WTC11 (cell line): ENCODE measurements at regions not wholly inside any gene's neighbourhood (a gene's known extent, or its start where the extent isn't known, plus 50 kb on each side); places are given as distances from the start of the nearest gene placed in this dataset.

ENCODE experiments used
- ATAC-seq: fragments of 200-7000 bp; cut with Tn5 transposase; 2 replicates; pipeline ENCODE4 v1.10.0; 2021; ENCODE audit warnings: mild to moderate bottlenecking, moderate library complexity
- CTCF ChIA-PET: fragments of 300-600 bp; sonication (Branson Sonifier 250); formaldehyde crosslinking; loops from one replicate; lab custom pipeline; 2021; ENCODE audit warnings: antibody characterized with exemption; lab: Charles Lee
- POLR2A ChIA-PET: fragments of 350-600 bp; sonication (Branson Sonifier 250); formaldehyde crosslinking; loops from one replicate; lab custom pipeline; 2021; ENCODE audit warnings: antibody characterized with exemption; lab: Charles Lee
- DNase-seq: peaks from one replicate; pipeline ENCODE4 v3.0.0; 2021; ENCODE audit warnings: low spot score
- H3K27ac Mint-ChIP-seq: 2 replicates; pipeline ENCODE4 v1.8.0; 2021; ENCODE audit warnings: mixed read lengths
- H3K27me3 Mint-ChIP-seq: 2 replicates; pipeline ENCODE4 v1.8.0; 2021; ENCODE audit warnings: low read depth, mild to moderate bottlenecking, moderate library complexity, mixed read lengths
- H3K36me3 Mint-ChIP-seq: 2 replicates; pipeline ENCODE4 v1.8.0; 2021; ENCODE audit warnings: mixed read lengths
- H3K4me1 Mint-ChIP-seq: 2 replicates; pipeline ENCODE4 v1.8.0; 2022; ENCODE audit warnings: mixed read lengths
- H3K4me3 Mint-ChIP-seq: 2 replicates; pipeline ENCODE4 v1.8.0; 2021; ENCODE audit warnings: mild to moderate bottlenecking, moderate library complexity, mixed read lengths
- H3K9me3 Mint-ChIP-seq: 2 replicates; pipeline ENCODE4 v1.8.0; 2021; ENCODE audit warnings: mixed read lengths
- ATF1 ChIP-seq: sonication (generic); formaldehyde crosslinking; IDR thresholded peaks from 2 replicates; pipeline ENCODE4 v1.8.1; 2023; ENCODE audit warnings: mild to moderate bottlenecking, moderate library complexity, missing genetic modification reagents
- ATF2 ChIP-seq: sonication (generic); formaldehyde crosslinking; IDR thresholded peaks from 2 replicates; pipeline ENCODE4 v1.8.1; 2022; ENCODE audit warnings: low read depth, missing genetic modification reagents, borderline replicate concordance
- CBFB ChIP-seq: sonication (generic); formaldehyde crosslinking; IDR thresholded peaks from 2 replicates; pipeline ENCODE4 v1.8.1; 2022; ENCODE audit warnings: mild to moderate bottlenecking, low read depth, missing genetic modification reagents
- CREM ChIP-seq: sonication (generic); formaldehyde crosslinking; IDR thresholded peaks from 2 replicates; pipeline ENCODE4 v1.8.1; 2022; ENCODE audit warnings: mild to moderate bottlenecking, missing genetic modification reagents, moderate library complexity
- ETV6 ChIP-seq: sonication (generic); formaldehyde crosslinking; IDR thresholded peaks from 2 replicates; pipeline ENCODE4 v1.8.1; 2022; ENCODE audit warnings: mild to moderate bottlenecking, missing genetic modification reagents
- FOXK1 ChIP-seq: sonication (generic); formaldehyde crosslinking; IDR thresholded peaks from 2 replicates; pipeline ENCODE4 v1.8.0; 2022; ENCODE audit warnings: mild to moderate bottlenecking, moderate library complexity, missing genetic modification reagents
- FOXP1 ChIP-seq: sonication (generic); formaldehyde crosslinking; IDR thresholded peaks from 2 replicates; pipeline ENCODE4 v1.8.0; 2022; ENCODE audit warnings: missing genetic modification reagents, mild to moderate bottlenecking, moderate library complexity, borderline replicate concordance
- MXD4 ChIP-seq: fragments of 250-450 bp; sonication (Bioruptor Pico); IDR thresholded peaks from 2 replicates; pipeline ENCODE4 v1.8.0; 2021; ENCODE audit warnings: mild to moderate bottlenecking, moderate library complexity, borderline replicate concordance
- NFATC4 ChIP-seq: fragments of 250-450 bp; sonication (Bioruptor Pico); IDR thresholded peaks from 2 replicates; pipeline ENCODE4 v1.9.0; 2021; ENCODE audit warnings: mild to moderate bottlenecking
- NFE2L1 ChIP-seq: sonication (generic); formaldehyde crosslinking; IDR thresholded peaks from 2 replicates; pipeline ENCODE4 v1.8.1; 2023; ENCODE audit warnings: missing genetic modification reagents
- NFYB ChIP-seq: sonication (generic); formaldehyde crosslinking; conservative IDR thresholded peaks from 2 replicates; pipeline ENCODE4 v1.8.0; 2022; ENCODE audit warnings: low read depth, missing genetic modification reagents
- NR1H2 ChIP-seq: sonication (generic); formaldehyde crosslinking; IDR thresholded peaks from 2 replicates; pipeline ENCODE4 v1.9.0; 2021; ENCODE audit warnings: mild to moderate bottlenecking, moderate library complexity, missing genetic modification reagents
- RORB ChIP-seq: fragments of 250-450 bp; sonication (Bioruptor Pico); IDR thresholded peaks from 2 replicates; pipeline ENCODE4 v1.9.0; 2021; ENCODE audit warnings: mild to moderate bottlenecking
- SP1 ChIP-seq: sonication (generic); formaldehyde crosslinking; conservative IDR thresholded peaks from 2 replicates; pipeline ENCODE4 v1.8.1; 2022; ENCODE audit warnings: missing genetic modification reagents
- TCF7 ChIP-seq: sonication (generic); formaldehyde crosslinking; IDR thresholded peaks from 2 replicates; pipeline ENCODE4 v1.8.0; 2022; ENCODE audit warnings: mild to moderate bottlenecking, low read depth, missing genetic modification reagents, moderate library complexity
- TEAD4 ChIP-seq: sonication (generic); formaldehyde crosslinking; IDR thresholded peaks from 2 replicates; pipeline ENCODE4 v1.8.0; 2022; ENCODE audit warnings: mild to moderate bottlenecking, missing genetic modification reagents
- USF1 ChIP-seq: sonication (generic); formaldehyde crosslinking; IDR thresholded peaks from 2 replicates; pipeline ENCODE4 v1.8.0; 2022; ENCODE audit warnings: mild to moderate bottlenecking, missing genetic modification reagents
- ZBTB21 ChIP-seq: sonication (generic); formaldehyde crosslinking; IDR thresholded peaks from 2 replicates; pipeline ENCODE4 v1.8.1; 2023; ENCODE audit warnings: mild to moderate bottlenecking, missing genetic modification reagents, borderline replicate concordance
- ZMAT4 ChIP-seq: fragments of 250-450 bp; sonication (Bioruptor Pico); IDR thresholded peaks from 2 replicates; pipeline ENCODE4 v1.9.0; 2021; ENCODE audit warnings: mild to moderate bottlenecking
- ZNF138 ChIP-seq: sonication (generic); formaldehyde crosslinking; conservative IDR thresholded peaks from 2 replicates; pipeline ENCODE4 v1.8.1; 2022; ENCODE audit warnings: mild to moderate bottlenecking, moderate library complexity, missing genetic modification reagents
- ZNF219 ChIP-seq: sonication (generic); formaldehyde crosslinking; IDR thresholded peaks from 2 replicates; pipeline ENCODE4 v1.8.0; 2023; ENCODE audit warnings: missing genetic modification reagents, mild to moderate bottlenecking, borderline replicate concordance
- ZNF232 ChIP-seq: sonication (generic); formaldehyde crosslinking; IDR thresholded peaks from 2 replicates; pipeline ENCODE4 v1.8.0; 2022; ENCODE audit warnings: mild to moderate bottlenecking, missing genetic modification reagents
- ZNF263 ChIP-seq: sonication (generic); formaldehyde crosslinking; IDR thresholded peaks from 2 replicates; pipeline ENCODE4 v1.8.1; 2022; ENCODE audit warnings: low read depth, mild to moderate bottlenecking, moderate library complexity, missing genetic modification reagents
- ZNF416 ChIP-seq: fragments of 250-450 bp; sonication (Bioruptor Pico); IDR thresholded peaks from 2 replicates; pipeline ENCODE4 v1.9.0; 2021; ENCODE audit warnings: mild to moderate bottlenecking, inconsistent platforms
- TF ChIP-seq, protein P1 (sequence below): fragments of 250-450 bp; sonication (Bioruptor Pico); IDR thresholded peaks from 2 replicates; pipeline ENCODE4 v1.8.0; 2021; ENCODE audit warnings: mild to moderate bottlenecking
- TF ChIP-seq, protein P2 (sequence below): fragments of 250-450 bp; sonication (Bioruptor Pico); conservative IDR thresholded peaks from 2 replicates; pipeline ENCODE4 v1.9.0; 2021; ENCODE audit warnings: mild to moderate bottlenecking
- TF ChIP-seq, protein P3 (sequence below): sonication (generic); formaldehyde crosslinking; IDR thresholded peaks from 2 replicates; pipeline ENCODE4 v1.8.1; 2022; ENCODE audit warnings: mild to moderate bottlenecking, moderate library complexity, missing genetic modification reagents
- TF ChIP-seq, protein P4 (sequence below): sonication (generic); formaldehyde crosslinking; IDR thresholded peaks from 2 replicates; pipeline ENCODE4 v1.8.1; 2023; ENCODE audit warnings: mild to moderate bottlenecking, missing genetic modification reagents

GRCh38 chr3:31186041-31186440, 291.6 kb upstream of the GADL1 start (continued):
- no peak for TF ChIP-seq ZNF138

- Mint-ChIP-seq H3K27me3 (no peaks in the 10 kb centered on the region; the same call in 1 of the 2 replicates), H3K4me1 (peaks cover 9% of the 10 kb centered on the region), H3K27ac (no peak overlapping the region), H3K9me3 (peaks cover 6% of the 10 kb centered on the region; the same call in 1 of the 2 replicates), H3K4me3 (no peak overlapping the region), H3K36me3 (no peaks in the 10 kb centered on the region)
- no peak for TF ChIP-seq NFYB
- TF ChIP-seq MXD4, result no peak
- TF ChIP-seq, protein P1, sequence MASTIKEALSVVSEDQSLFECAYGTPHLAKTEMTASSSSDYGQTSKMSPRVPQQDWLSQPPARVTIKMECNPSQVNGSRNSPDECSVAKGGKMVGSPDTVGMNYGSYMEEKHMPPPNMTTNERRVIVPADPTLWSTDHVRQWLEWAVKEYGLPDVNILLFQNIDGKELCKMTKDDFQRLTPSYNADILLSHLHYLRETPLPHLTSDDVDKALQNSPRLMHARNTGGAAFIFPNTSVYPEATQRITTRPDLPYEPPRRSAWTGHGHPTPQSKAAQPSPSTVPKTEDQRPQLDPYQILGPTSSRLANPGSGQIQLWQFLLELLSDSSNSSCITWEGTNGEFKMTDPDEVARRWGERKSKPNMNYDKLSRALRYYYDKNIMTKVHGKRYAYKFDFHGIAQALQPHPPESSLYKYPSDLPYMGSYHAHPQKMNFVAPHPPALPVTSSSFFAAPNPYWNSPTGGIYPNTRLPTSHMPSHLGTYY (CRISPR knock-in tag), result no peak
- TF ChIP-seq ATF2, result no peak
- TF ChIP-seq ZNF416 (CRISPR knock-in tag), result no peak
- TF ChIP-seq, protein P2, sequence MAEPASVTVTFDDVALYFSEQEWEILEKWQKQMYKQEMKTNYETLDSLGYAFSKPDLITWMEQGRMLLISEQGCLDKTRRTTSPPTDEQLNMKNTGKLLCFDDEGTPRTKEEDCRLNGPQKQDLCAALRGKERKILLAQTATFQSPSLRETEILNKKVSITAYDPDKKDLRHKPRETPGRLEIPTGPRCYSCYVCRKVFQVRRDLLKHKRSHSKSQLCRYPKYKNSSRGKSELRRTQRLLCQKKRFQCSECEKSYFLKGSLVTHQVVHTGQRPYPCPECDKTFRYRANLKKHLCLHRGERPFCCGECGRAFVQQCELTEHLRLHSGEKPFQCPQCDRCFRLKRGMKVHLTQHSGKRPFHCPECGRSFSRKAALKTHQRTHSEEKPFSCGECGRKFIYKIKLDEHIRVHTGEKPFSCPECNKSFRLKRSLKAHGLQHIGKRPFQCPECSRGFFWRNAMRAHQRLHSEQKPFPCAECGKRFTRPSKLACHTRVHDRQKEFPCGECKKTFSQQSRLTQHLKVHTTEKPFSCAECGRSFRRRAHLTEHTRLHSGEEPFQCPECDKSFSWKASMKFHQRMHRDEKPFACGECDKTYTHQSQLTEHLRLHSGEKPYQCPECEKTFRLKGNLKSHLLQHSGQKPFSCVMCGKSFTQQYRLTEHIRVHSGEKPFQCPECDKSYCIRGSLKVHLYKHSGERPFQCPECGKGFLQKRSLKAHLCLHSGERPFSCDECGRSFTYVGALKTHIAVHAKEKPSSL, result no peak
- no peak for TF ChIP-seq ZNF219 (CRISPR knock-in tag)
- TF ChIP-seq ETV6 (CRISPR knock-in tag), result no peak
- no peak for TF ChIP-seq TEAD4 (CRISPR knock-in tag)
- TF ChIP-seq USF1 (CRISPR knock-in tag), result no peak
- TF ChIP-seq SP1 (CRISPR knock-in tag), result no peak
- no peak for TF ChIP-seq FOXK1 (CRISPR knock-in tag)
- TF ChIP-seq ATF1, result no peak
- no peak for TF ChIP-seq NFE2L1 (CRISPR knock-in tag)
- TF ChIP-seq NR1H2 (CRISPR knock-in tag), result no peak
- no peak for TF ChIP-seq ZNF232 (CRISPR knock-in tag)
- TF ChIP-seq TCF7, result no peak
- no peak for DNase-seq
- CTCF ChIA-PET, result no interaction called here
- ATAC-seq, result no peak
- POLR2A ChIA-PET, result no interaction called here
Measured at GRCh38 chr3:31187380-31187779, 292.9 kb upstream of the GADL1 start.

DNA sequence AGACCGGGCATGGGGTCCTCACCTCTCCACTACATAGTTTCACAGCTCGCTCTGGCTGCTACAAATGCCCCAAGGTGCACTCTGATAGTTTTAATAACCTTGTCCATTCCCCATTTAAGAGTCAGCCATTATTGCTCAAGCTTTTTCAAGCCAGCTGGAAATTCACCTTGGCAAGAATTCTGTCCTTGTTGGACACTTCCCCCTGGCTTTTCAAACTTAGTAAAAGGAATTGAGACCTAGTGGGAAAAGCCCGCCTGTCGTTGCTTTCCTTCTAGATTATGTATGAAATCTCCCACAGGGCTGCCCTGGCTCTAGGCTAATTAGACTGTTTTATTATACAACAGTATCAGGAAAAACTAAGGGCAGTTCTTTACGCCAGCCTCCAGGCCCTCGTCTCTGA, 293.7 kb upstream of the GADL1 start:
- Mint-ChIP-seq H3K36me3 (no peaks in the 10 kb centered on the region), H3K4me1 (peaks cover 9% of the 10 kb centered on the region), H3K4me3 (no peak overlapping the region), H3K27ac (no peak overlapping the region), H3K9me3 (peaks cover 7% of the 10 kb centered on the region), H3K27me3 (no peaks in the 10 kb centered on the region; the same call in 1 of the 2 replicates)
- POLR2A ChIA-PET, result no interaction called here
- ATAC-seq (no peak), DNase-seq (no peak)
- CTCF ChIA-PET, result no interaction called here
- TF ChIP-seq, protein P1 (CRISPR knock-in tag), result no peak
- TF ChIP-seq NFATC4 (CRISPR knock-in tag) (no peak), CBFB (no peak), RORB (no peak), ZNF263 (CRISPR knock-in tag) (no peak), FOXP1 (CRISPR knock-in tag) (no peak), ZMAT4 (CRISPR knock-in tag) (no peak), CREM (CRISPR knock-in tag) (no peak), FOXK1 (CRISPR knock-in tag) (no peak), ZBTB21 (CRISPR knock-in tag) (no peak)
- TF ChIP-seq, protein P3, sequence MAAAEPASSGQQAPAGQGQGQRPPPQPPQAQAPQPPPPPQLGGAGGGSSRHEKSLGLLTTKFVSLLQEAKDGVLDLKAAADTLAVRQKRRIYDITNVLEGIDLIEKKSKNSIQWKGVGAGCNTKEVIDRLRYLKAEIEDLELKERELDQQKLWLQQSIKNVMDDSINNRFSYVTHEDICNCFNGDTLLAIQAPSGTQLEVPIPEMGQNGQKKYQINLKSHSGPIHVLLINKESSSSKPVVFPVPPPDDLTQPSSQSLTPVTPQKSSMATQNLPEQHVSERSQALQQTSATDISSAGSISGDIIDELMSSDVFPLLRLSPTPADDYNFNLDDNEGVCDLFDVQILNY, result no peak
- TF ChIP-seq, protein P4, sequence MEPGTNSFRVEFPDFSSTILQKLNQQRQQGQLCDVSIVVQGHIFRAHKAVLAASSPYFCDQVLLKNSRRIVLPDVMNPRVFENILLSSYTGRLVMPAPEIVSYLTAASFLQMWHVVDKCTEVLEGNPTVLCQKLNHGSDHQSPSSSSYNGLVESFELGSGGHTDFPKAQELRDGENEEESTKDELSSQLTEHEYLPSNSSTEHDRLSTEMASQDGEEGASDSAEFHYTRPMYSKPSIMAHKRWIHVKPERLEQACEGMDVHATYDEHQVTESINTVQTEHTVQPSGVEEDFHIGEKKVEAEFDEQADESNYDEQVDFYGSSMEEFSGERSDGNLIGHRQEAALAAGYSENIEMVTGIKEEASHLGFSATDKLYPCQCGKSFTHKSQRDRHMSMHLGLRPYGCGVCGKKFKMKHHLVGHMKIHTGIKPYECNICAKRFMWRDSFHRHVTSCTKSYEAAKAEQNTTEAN, result no peak
